Thyroid gland (tissue), 4 donors: ENCODE measurements at regions not wholly inside any gene's neighbourhood (a gene's known extent, or its start where the extent isn't known, plus 50 kb on each side); places are given as distances from the start of the nearest gene placed in this dataset.

ENCODE experiments used
- POLR2A ChIP-seq, 2 donors: fragments of 450-650 bp; IDR thresholded peaks; one replicate each; pipeline ENCODE4 v1.6.1; 2017; ENCODE audit warnings: antibody characterized with exemption in 2 of 2, mild to moderate bottlenecking in 2 of 2, moderate library complexity in 1 of 2
- TF ChIP-seq, protein P1 (sequence below), 6 experiments: fragments of 200-600 bp in 3 of 6; fragments of 450-650 bp in 3 of 6; sonication (generic) in 3 of 6; IDR thresholded peaks; one replicate each; pipeline ENCODE4 v1.5.1; 2016 to 2019; ENCODE audit warnings: antibody characterized with exemption in 6 of 6, mild to moderate bottlenecking in 2 of 6, inconsistent platforms in 1 of 6, moderate library complexity in 1 of 6

DNA sequence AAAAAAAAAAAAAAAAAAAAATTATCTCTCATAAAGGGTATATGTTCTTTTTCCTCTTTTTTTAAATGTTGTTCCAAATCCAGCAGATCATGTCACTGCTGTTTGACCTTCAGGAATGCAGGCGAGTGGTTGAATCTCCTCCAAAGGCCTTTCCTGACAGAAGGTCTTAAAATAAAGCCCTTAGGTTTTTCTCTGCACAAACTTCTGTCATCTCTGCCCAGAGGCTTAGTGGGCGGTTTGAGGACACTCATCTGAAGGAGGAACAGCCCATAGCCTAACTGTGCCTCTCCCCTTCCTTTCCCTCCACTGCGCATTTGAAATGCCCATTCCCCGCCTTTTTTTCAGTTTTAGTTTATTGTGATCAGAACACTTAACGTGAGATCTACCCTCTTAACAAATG is 270.2 kb downstream of the TMEM114 start:
- TF ChIP-seq, protein P1, sequence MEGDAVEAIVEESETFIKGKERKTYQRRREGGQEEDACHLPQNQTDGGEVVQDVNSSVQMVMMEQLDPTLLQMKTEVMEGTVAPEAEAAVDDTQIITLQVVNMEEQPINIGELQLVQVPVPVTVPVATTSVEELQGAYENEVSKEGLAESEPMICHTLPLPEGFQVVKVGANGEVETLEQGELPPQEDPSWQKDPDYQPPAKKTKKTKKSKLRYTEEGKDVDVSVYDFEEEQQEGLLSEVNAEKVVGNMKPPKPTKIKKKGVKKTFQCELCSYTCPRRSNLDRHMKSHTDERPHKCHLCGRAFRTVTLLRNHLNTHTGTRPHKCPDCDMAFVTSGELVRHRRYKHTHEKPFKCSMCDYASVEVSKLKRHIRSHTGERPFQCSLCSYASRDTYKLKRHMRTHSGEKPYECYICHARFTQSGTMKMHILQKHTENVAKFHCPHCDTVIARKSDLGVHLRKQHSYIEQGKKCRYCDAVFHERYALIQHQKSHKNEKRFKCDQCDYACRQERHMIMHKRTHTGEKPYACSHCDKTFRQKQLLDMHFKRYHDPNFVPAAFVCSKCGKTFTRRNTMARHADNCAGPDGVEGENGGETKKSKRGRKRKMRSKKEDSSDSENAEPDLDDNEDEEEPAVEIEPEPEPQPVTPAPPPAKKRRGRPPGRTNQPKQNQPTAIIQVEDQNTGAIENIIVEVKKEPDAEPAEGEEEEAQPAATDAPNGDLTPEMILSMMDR (IDR thresholded peaks at IDR 0.05), result no peak
- TF ChIP-seq POLR2A (IDR thresholded peaks at IDR 0.05), result no peak
